ENCODE measurements at regions not wholly inside any gene's neighbourhood (a gene's known extent, or its start where the extent isn't known, plus 50 kb on each side); places are given as distances from the start of the nearest gene placed in this dataset.
"Not testable (repeated sequence)": the region's sequence is repeated elsewhere in the genome, so short reads cannot be mapped to it uniquely, and the experiment has no call there.

GRCh38 chr7:153964481-153965112 is 87.6 kb upstream of the DPP6 start:
- not testable (repeated sequence) for H3K27me3 ChIP-seq; H3K9me3 ChIP-seq; DNase-seq; H3K36me3 ChIP-seq; H3K4me3 ChIP-seq (ENCODE audit: low read depth, low read length); H3K4me1 ChIP-seq

GRCh38 chr7:153969016-153969415 is 83.2 kb upstream of the DPP6 start:
- H3K4me3 ChIP-seq (ENCODE audit: low read depth, low read length); DNase-seq; H3K4me1 ChIP-seq; H3K36me3 ChIP-seq; H3K9me3 ChIP-seq; H3K27me3 ChIP-seq: not testable (repeated sequence)

GRCh38 chr7:153974603-153975002 is 77.6 kb upstream of the DPP6 start:
- not testable (repeated sequence) for DNase-seq; H3K9me3 ChIP-seq; H3K4me3 ChIP-seq (ENCODE audit: low read depth, low read length); H3K4me1 ChIP-seq; H3K27me3 ChIP-seq; H3K36me3 ChIP-seq

- DNase-seq; H3K9me3 ChIP-seq; H3K4me1 ChIP-seq; H3K4me3 ChIP-seq (ENCODE audit: low read depth, low read length); H3K27me3 ChIP-seq; H3K36me3 ChIP-seq: not testable (repeated sequence)
Measured at GRCh38 chr7:153976745-153977144, 75.5 kb upstream of the DPP6 start.

- not testable (repeated sequence) for H3K27me3 ChIP-seq; H3K36me3 ChIP-seq; H3K4me3 ChIP-seq (ENCODE audit: low read depth, low read length); DNase-seq; H3K4me1 ChIP-seq; H3K9me3 ChIP-seq
Measured at GRCh38 chr7:153983186-153983585, 69.0 kb upstream of the DPP6 start.

GRCh38 chr7:153989066-153989627 is 63.1 kb upstream of the DPP6 start:
- H3K9me3 ChIP-seq; H3K4me3 ChIP-seq (ENCODE audit: low read depth, low read length); DNase-seq; H3K27me3 ChIP-seq; H3K4me1 ChIP-seq; H3K36me3 ChIP-seq: not testable (repeated sequence)

GRCh38 chr7:153989742-153990425 is 62.3 kb upstream of the DPP6 start:
- peak; percentile 71 for DNase-seq
- not testable (repeated sequence) for H3K4me3 ChIP-seq (ENCODE audit: low read depth, low read length); H3K9me3 ChIP-seq; H3K27me3 ChIP-seq; H3K36me3 ChIP-seq; H3K4me1 ChIP-seq

DNA sequence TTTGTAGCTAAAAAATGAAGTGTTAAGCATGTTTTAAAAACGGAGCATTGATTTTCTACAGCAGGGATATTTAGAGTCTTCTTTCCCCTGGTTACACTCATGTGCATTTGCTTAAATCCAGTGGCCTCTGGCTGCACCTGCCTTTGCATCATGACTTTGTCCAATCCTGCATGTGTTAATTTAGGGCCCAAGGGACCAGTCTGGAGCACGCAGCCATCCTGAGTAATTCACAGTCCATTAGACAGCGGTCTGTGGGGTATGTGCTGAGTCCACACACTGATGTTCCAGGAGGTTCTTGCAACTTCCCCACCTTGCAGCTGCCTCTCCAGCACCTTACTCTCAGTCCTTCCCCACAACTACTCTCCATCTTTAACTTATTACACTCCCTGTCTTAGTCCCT is 60.7 kb upstream of the DPP6 start:
- not testable (repeated sequence) for H3K4me3 ChIP-seq (ENCODE audit: low read depth, low read length); H3K36me3 ChIP-seq; H3K27me3 ChIP-seq; H3K9me3 ChIP-seq; H3K4me1 ChIP-seq
- peak; percentile 15 for DNase-seq

DNA sequence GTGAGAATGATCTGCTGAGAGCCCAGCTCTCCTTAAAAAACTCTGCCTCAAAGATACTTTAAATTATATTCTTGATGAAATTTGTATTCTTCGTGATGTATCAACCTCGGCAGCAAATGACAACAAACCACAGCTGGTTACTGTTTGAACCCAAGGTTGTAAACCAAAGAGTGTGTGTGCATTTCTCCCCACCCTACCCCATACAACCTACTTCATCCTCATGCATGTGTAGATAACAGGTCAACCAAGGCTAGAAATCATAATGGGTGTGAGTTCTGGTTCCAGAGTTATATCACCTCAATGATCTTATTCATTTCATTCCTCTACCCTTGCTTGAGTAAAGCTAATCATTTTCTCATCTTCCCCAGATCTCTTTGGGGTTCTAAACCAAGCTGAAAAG is 58.8 kb upstream of the DPP6 start:
- H3K4me3 ChIP-seq (ENCODE audit: low read depth, low read length); H3K36me3 ChIP-seq; H3K9me3 ChIP-seq; DNase-seq; H3K27me3 ChIP-seq; H3K4me1 ChIP-seq: not testable (repeated sequence)

DNA sequence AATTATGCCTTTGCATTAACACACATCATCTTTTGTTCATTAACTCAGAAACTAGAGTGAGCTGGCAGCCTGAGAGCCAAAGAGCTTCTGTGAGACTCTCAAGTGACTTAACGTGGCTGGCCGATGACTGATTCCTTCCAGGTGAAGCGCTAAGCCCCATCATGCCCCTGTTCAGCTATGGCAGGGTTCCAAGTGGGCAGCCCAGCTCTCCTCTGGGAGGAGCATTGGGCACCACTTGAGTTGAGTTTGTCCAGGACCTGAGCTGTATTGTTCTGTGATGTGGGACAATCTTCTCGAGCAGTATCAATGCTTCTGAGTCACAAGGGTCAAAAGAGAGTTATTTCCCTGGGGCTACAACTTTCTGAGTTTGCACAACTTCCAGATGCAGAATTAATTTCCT is 53.3 kb upstream of the DPP6 start:
- not testable (repeated sequence) for H3K36me3 ChIP-seq; DNase-seq; H3K9me3 ChIP-seq; H3K4me1 ChIP-seq; H3K27me3 ChIP-seq; H3K4me3 ChIP-seq (ENCODE audit: low read depth, low read length)
